Lower leg skin (tissue), 4 donors: ENCODE measurements at regions not wholly inside any gene's neighbourhood (a gene's known extent, or its start where the extent isn't known, plus 50 kb on each side); places are given as distances from the start of the nearest gene placed in this dataset.
"Not testable (repeated sequence)": the region's sequence is repeated elsewhere in the genome, so short reads cannot be mapped to it uniquely, and the experiment has no call there.

Experiments
- DNase-seq, 2 donors: peaks; one replicate each; pipeline ENCODE4 v3.0.0-alpha.2; 2019; ENCODE audit warnings: low spot score in 2 of 2
- H3K4me3 ChIP-seq: fragments of 200-600 bp; sonication (generic); 2 replicates; pipeline ENCODE4 v1.5.1; 2017; ENCODE audit warnings: mild to moderate bottlenecking, low read depth; ENCODE audit not compliant: poor library complexity, severe bottlenecking
- CTCF ChIP-seq, 3 donors: fragments of 450-650 bp; IDR thresholded peaks; one replicate each; pipeline ENCODE4 v1.5.1; 2016; ENCODE audit warnings: antibody characterized with exemption in 3 of 3, mild to moderate bottlenecking in 3 of 3, moderate library complexity in 2 of 3
- POLR2A ChIP-seq, 2 donors: fragments of 450-650 bp; IDR thresholded peaks; one replicate each; pipeline ENCODE4 v1.6.1; 2016 to 2017; ENCODE audit warnings: antibody characterized with exemption in 2 of 2, mild to moderate bottlenecking in 1 of 2, moderate library complexity in 1 of 2
- WGBS, 2 donors: methylation state at CpG; one replicate each; pipeline ENCODE4 v1.1.5; 2018; 5-methylcytosine and 5-hydroxymethylcytosine counted together
- intact Hi-C: fragments of 100-400 bp; cut with DNase I; formaldehyde crosslinking; loops from one replicate; pipeline ENCODE4 v1.15.0; 2023; ENCODE audit warnings: low total_unique reads

- intact Hi-C loops, result no loop called here
- H3K4me3 ChIP-seq, result no peak overlapping the region
- 67 to 71% methylated on average over 1 of the region's 1 CpG for WGBS, 2 donors
- no peak for TF ChIP-seq CTCF (IDR thresholded peaks at IDR 0.05)
- TF ChIP-seq POLR2A (IDR thresholded peaks at IDR 0.05), result no peak
- DNase-seq, result no peak
These were observed 122.0 kb upstream of the SLC35G4 start for GRCh38 chr18:11487390-11487789.

GRCh38 chr18:11482271-11482670 is 127.1 kb upstream of the SLC35G4 start:
- TF ChIP-seq POLR2A (IDR thresholded peaks at IDR 0.05), result no peak
- no peak for TF ChIP-seq CTCF (IDR thresholded peaks at IDR 0.05)
- DNase-seq, result no peak
- intact Hi-C loops, result no loop called here
- no peak overlapping the region for H3K4me3 ChIP-seq

- no peak overlapping the region for H3K4me3 ChIP-seq
- DNase-seq, result no peak
- TF ChIP-seq CTCF (IDR thresholded peaks at IDR 0.05), result no peak
- no peak for TF ChIP-seq POLR2A (IDR thresholded peaks at IDR 0.05)
- intact Hi-C loops, result no loop called here
- 63 to 64% methylated on average over 1 of the region's 1 CpG for WGBS, 2 donors
These were observed 128.7 kb upstream of the SLC35G4 start for GRCh38 chr18:11480692-11481091.

GRCh38 chr18:11479031-11479430 is 130.4 kb upstream of the SLC35G4 start:
- DNase-seq, intact Hi-C loops, H3K4me3 ChIP-seq: not testable (repeated sequence)
- WGBS, 2 donors, result 56 to 62% methylated on average over 6 to 7 of the region's 7 CpGs

- TF ChIP-seq CTCF (IDR thresholded peaks at IDR 0.05) (no peak), POLR2A (IDR thresholded peaks at IDR 0.05) (no peak)
- intact Hi-C loops, result no loop called here
- DNase-seq, result no peak
- H3K4me3 ChIP-seq, result no peak overlapping the region
- 84 to 85% methylated on average over 7 of the region's 7 CpGs for WGBS, 2 donors
These were observed 138.5 kb upstream of the SLC35G4 start for GRCh38 chr18:11470941-11471340.

- no peak for TF ChIP-seq CTCF (IDR thresholded peaks at IDR 0.05)
- intact Hi-C loops, result no loop called here
- no peak for DNase-seq
- WGBS, 2 donors, result 60 to 63% methylated on average over 2 of the region's 2 CpGs
- no peak overlapping the region for H3K4me3 ChIP-seq
These were observed 140.8 kb upstream of the SLC35G4 start for GRCh38 chr18:11468617-11469016.
